ENCODE measurements at regions not wholly inside any gene's neighbourhood (a gene's known extent, or its start where the extent isn't known, plus 50 kb on each side); places are given as distances from the start of the nearest gene placed in this dataset.

GRCh38 chr10:33091201-33091600, 133.2 kb upstream of the ITGB1 start:
- intact Hi-C loops (cut with micrococcal nuclease; ENCODE audit: unreplicated experiment): no loop called here
- ChIA-PET CTCF (no interaction called here), POLR2A (no interaction called here)
- Histone ChIP-seq H3K9me3 (ENCODE audit: control insufficient read depth, insufficient read depth, low read depth, low read length) (peaks cover 3% of the 10 kb centered on the region; the same call in 1 of the 2 replicates), H3K4me1 (ENCODE audit: control insufficient read depth, insufficient read depth, low read length) (no peaks in the 10 kb centered on the region), H3K27me3 (ENCODE audit: control insufficient read depth, insufficient read depth, low read length) (no peaks in the 10 kb centered on the region), H3K36me3 (ENCODE audit: control insufficient read depth, insufficient read depth, low read length) (no peaks in the 10 kb centered on the region), H3K4me3 (ENCODE audit: low read depth in 2 of 2, low read length in 2 of 2) (no peak overlapping the region), H3K27ac (ENCODE audit: low read length) (no peak overlapping the region)
- no TSS peak for BruUV-seq (replicated peaks)
- DNase-seq (ENCODE audit: low read depth, low spot score) (no peak), ATAC-seq (no peak)
- TF ChIP-seq CTCF (IDR thresholded peaks at IDR 0.05) (no peak), SIN3A (IDR thresholded peaks at IDR 0.05; ENCODE audit: borderline replicate concordance, insufficient read depth, low read depth, low read length) (no peak), POLR2AphosphoS5 (IDR thresholded peaks at IDR 0.05; ENCODE audit: low read depth, low read length) (no peak), TCF7L2 (IDR thresholded peaks at IDR 0.05; ENCODE audit: low read depth, low read length) (no peak), REST (IDR thresholded peaks at IDR 0.05; ENCODE audit: insufficient read depth in 1 of 2, low read depth in 2 of 2, low read length in 1 of 2) (no peak)
- in situ Hi-C loops (cut with HindIII; ENCODE audit: low pct_unique_long_range_greater_than_20kb, low sequenced_read_pairs): no loop called here

DNA sequence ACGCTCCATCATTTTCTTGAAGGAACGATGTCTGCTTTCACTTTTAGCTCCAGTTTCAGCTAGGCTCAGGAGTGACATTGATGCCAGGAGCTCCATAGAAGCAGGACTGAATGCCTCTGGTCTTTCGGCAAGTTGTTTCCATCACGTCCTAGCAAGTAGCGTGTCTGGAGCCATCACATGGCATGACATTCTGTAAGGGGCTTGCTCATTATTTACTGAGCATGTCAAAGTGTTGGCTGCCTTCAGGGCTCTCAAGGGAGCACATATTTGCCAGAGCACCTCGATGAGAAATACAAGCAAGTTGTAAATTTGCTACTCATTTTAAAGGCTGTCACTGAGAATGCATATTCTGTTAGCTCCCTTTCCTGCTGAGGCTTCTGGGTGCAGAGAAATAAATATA, 131.0 kb upstream of the ITGB1 start:
- in situ Hi-C loops (cut with HindIII; ENCODE audit: low pct_unique_long_range_greater_than_20kb, low sequenced_read_pairs): no loop called here
- TF ChIP-seq CTCF (IDR thresholded peaks at IDR 0.05) (no peak), SIN3A (IDR thresholded peaks at IDR 0.05; ENCODE audit: borderline replicate concordance, insufficient read depth, low read depth, low read length) (no peak), TCF7L2 (IDR thresholded peaks at IDR 0.05; ENCODE audit: low read depth, low read length) (no peak), REST (IDR thresholded peaks at IDR 0.05; ENCODE audit: insufficient read depth in 1 of 2, low read depth in 2 of 2, low read length in 1 of 2) (no peak)
- Histone ChIP-seq H3K27ac (ENCODE audit: low read length) (no peak overlapping the region), H3K4me1 (ENCODE audit: control insufficient read depth, insufficient read depth, low read length) (no peaks in the 10 kb centered on the region), H3K9me3 (ENCODE audit: control insufficient read depth, insufficient read depth, low read depth, low read length) (no peaks in the 10 kb centered on the region), H3K36me3 (ENCODE audit: control insufficient read depth, insufficient read depth, low read length) (no peaks in the 10 kb centered on the region), H3K27me3 (ENCODE audit: control insufficient read depth, insufficient read depth, low read length) (no peaks in the 10 kb centered on the region), H3K4me3 (ENCODE audit: low read depth in 2 of 2, low read length in 2 of 2) (no peak overlapping the region)
- no TSS peak for BruUV-seq (replicated peaks)
- intact Hi-C loops (cut with micrococcal nuclease; ENCODE audit: unreplicated experiment): no loop called here
- ChIA-PET CTCF (no interaction called here), POLR2A (no interaction called here)
- no peak for ATAC-seq
- DNase-seq (ENCODE audit: low read depth, low spot score): no peak
